ENCODE measurements at regions not wholly inside any gene's neighbourhood (a gene's known extent, or its start where the extent isn't known, plus 50 kb on each side); places are given as distances from the start of the nearest gene placed in this dataset.

DNA sequence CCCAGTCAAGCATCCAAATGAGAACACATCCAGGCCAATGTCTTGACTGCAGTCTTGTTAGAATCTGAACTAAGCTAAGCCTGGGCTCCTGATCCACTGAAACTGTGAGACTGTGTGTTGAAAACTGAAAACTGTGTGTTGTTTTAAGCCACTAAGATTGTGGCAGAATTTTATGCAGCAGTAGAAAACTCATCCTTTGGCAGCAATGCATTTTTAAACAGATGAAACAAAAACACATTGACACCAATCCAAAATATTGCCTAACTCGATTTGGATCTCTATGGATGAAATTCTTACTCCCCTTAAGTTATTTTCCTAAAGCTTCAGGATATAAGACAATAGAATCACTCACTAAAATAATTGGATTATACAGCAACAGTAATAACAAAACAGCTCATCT is 202.3 kb upstream of the KLF12 start:
- H4K20me1 ChIP-seq (ENCODE audit: low read depth): no peaks in the 10 kb centered on the region
- no peaks in the 10 kb centered on the region for H3K4me1 Mint-ChIP-seq
- H3F3A ChIP-seq (ENCODE audit: low read depth): no peaks in the 10 kb centered on the region
- H3K9me3 ChIP-seq (ENCODE audit: low read depth): no peaks in the 10 kb centered on the region
- no peak overlapping the region for H3K27ac Mint-ChIP-seq
- no peaks in the 10 kb centered on the region for H3K36me3 Mint-ChIP-seq
- no peaks in the 10 kb centered on the region for H3K36me3 ChIP-seq
- H3K27me3 Mint-ChIP-seq (ENCODE audit: insufficient read depth, low read depth): no peaks in the 10 kb centered on the region
- H3K27me3 ChIP-seq: no peaks in the 10 kb centered on the region
- TF ChIP-seq EZH2 (IDR thresholded peaks at IDR 0.05) (no peak), EZH2phosphoT487 (IDR thresholded peaks at IDR 0.05) (no peak)
- TF ChIP-seq, protein P1, sequence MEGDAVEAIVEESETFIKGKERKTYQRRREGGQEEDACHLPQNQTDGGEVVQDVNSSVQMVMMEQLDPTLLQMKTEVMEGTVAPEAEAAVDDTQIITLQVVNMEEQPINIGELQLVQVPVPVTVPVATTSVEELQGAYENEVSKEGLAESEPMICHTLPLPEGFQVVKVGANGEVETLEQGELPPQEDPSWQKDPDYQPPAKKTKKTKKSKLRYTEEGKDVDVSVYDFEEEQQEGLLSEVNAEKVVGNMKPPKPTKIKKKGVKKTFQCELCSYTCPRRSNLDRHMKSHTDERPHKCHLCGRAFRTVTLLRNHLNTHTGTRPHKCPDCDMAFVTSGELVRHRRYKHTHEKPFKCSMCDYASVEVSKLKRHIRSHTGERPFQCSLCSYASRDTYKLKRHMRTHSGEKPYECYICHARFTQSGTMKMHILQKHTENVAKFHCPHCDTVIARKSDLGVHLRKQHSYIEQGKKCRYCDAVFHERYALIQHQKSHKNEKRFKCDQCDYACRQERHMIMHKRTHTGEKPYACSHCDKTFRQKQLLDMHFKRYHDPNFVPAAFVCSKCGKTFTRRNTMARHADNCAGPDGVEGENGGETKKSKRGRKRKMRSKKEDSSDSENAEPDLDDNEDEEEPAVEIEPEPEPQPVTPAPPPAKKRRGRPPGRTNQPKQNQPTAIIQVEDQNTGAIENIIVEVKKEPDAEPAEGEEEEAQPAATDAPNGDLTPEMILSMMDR (IDR thresholded peaks at IDR 0.05): no peak
- no peak overlapping the region for H3K4me2 ChIP-seq
- H3K4me3 Mint-ChIP-seq: no peak overlapping the region
- no peak overlapping the region for H3K4me3 ChIP-seq
- H3K79me2 ChIP-seq (ENCODE audit: low read depth): no peaks in the 10 kb centered on the region
- no peak for DNase-seq (ENCODE audit: low spot score)
- H3K27ac ChIP-seq: no peak overlapping the region
- no peak overlapping the region for H2AFZ ChIP-seq (replicated peaks)
- peaks cover 2% of the 10 kb centered on the region for H3K9me3 Mint-ChIP-seq
- no peaks in the 10 kb centered on the region for H3K4me1 ChIP-seq
- H3K9ac ChIP-seq: no peak overlapping the region

DNA sequence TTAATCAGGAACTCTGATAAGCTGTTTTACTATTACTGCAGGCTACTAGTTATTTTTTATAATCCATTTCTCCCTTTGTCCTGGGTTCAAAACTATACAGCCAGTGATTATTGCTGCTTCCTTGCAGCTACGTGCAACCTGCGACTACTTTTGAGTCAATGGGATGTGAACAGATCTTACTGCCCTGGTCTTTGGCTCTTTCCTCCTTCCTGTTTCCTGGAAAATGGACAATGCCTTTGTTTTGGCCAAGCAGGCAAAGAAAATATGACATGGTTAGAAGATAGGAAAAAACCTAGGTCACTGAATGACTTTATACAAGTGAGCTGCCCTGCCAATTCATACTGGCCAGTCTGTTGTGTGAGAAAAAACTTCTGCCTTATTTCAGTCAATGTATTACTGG is 201.2 kb upstream of the KLF12 start:
- H3K36me3 Mint-ChIP-seq: no peaks in the 10 kb centered on the region
- TF ChIP-seq, protein P1 (IDR thresholded peaks at IDR 0.05): no peak
- TF ChIP-seq EZH2phosphoT487 (IDR thresholded peaks at IDR 0.05): no peak
- TF ChIP-seq EZH2 (IDR thresholded peaks at IDR 0.05): no peak
- no peak for DNase-seq (ENCODE audit: low spot score)

DNA sequence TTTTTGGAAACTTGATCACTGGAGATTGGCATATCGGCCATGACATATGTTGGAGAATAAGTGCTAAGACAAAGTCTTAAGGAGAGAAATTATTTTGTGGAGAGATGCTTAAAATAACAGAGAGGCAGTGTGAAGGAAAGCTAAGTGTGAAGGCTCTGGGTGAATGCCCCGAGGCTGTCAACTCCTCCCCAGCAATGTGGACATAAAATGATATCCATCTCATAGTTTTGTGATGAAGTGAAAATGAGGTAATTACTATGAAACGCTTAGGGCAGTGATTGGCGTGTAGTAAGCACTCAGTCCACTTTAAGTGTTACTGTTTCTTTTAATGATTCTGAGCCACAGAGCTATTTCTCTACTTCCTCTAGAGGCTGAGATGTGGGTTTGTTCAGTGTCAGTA is 195.8 kb upstream of the KLF12 start:
- no peaks in the 10 kb centered on the region for H3K27me3 ChIP-seq
- no peak overlapping the region for H3K4me3 ChIP-seq
- H3K9me3 Mint-ChIP-seq: no peaks in the 10 kb centered on the region
- DNase-seq (ENCODE audit: low spot score): no peak
- H3K9me3 ChIP-seq (ENCODE audit: low read depth): no peaks in the 10 kb centered on the region
- H3K4me3 Mint-ChIP-seq: no peak overlapping the region
- TF ChIP-seq EZH2 (IDR thresholded peaks at IDR 0.05): no peak
- TF ChIP-seq, protein P1 (IDR thresholded peaks at IDR 0.05): no peak
- no peak for TF ChIP-seq EZH2phosphoT487 (IDR thresholded peaks at IDR 0.05)
- no peaks in the 10 kb centered on the region for H3K79me2 ChIP-seq (ENCODE audit: low read depth)
- H2AFZ ChIP-seq (replicated peaks): no peak overlapping the region
- no peaks in the 10 kb centered on the region for H3K36me3 Mint-ChIP-seq
- no peaks in the 10 kb centered on the region for H3K27me3 Mint-ChIP-seq (ENCODE audit: insufficient read depth, low read depth)
- no peak overlapping the region for H3K9ac ChIP-seq
- H4K20me1 ChIP-seq (ENCODE audit: low read depth): no peaks in the 10 kb centered on the region
- H3K4me1 ChIP-seq: no peaks in the 10 kb centered on the region
- no peak overlapping the region for H3K27ac Mint-ChIP-seq
- H3K4me2 ChIP-seq: no peak overlapping the region
- no peaks in the 10 kb centered on the region for H3F3A ChIP-seq (ENCODE audit: low read depth)
- H3K36me3 ChIP-seq: no peaks in the 10 kb centered on the region
- H3K4me1 Mint-ChIP-seq: peaks cover 5% of the 10 kb centered on the region
- H3K27ac ChIP-seq: no peak overlapping the region

More for the DNA sequence above, 201.2 kb upstream of the KLF12 start:
- H3K27me3 Mint-ChIP-seq (ENCODE audit: insufficient read depth, low read depth): no peaks in the 10 kb centered on the region
- Histone ChIP-seq H3K27ac (no peak overlapping the region), H3K4me2 (no peak overlapping the region), H3K36me3 (no peaks in the 10 kb centered on the region), H3K27me3 (no peaks in the 10 kb centered on the region), H3K9me3 (ENCODE audit: low read depth) (no peaks in the 10 kb centered on the region), H3K9ac (no peak overlapping the region), H3K4me3 (no peak overlapping the region), H3F3A (ENCODE audit: low read depth) (no peaks in the 10 kb centered on the region), H2AFZ (replicated peaks) (no peak overlapping the region), H4K20me1 (ENCODE audit: low read depth) (no peaks in the 10 kb centered on the region), H3K4me1 (no peaks in the 10 kb centered on the region), H3K79me2 (ENCODE audit: low read depth) (no peaks in the 10 kb centered on the region)
- H3K4me3 Mint-ChIP-seq: no peak overlapping the region
- H3K9me3 Mint-ChIP-seq: no peaks in the 10 kb centered on the region
- no peaks in the 10 kb centered on the region for H3K4me1 Mint-ChIP-seq
- no peak overlapping the region for H3K27ac Mint-ChIP-seq

All from neural progenitor cell (in vitro differentiated cells).